ENCODE measurements at regions not wholly inside any gene's neighbourhood (a gene's known extent, or its start where the extent isn't known, plus 50 kb on each side); places are given as distances from the start of the nearest gene placed in this dataset.

DNA sequence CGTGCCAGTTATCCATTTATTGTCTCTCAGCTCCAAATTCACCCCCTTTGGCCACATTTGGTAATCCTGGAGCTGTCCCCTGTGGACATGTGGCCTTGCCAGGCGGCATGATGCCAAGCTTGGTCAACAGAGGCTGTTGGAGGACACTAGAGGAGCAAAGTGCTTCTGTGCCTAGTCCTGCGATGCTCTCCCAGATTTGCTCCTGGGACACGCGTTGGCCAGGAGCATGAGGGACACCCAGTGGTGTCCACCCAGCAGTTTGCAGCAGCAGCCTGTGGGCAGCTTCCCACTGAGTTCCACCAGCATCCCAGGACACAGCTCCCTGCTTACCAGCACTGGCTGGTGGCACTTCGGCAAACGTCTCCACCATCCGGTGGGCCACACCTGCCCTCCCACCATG, 55.5 kb upstream of the STEAP1B start:
- Histone ChIP-seq H3K23ac (ENCODE audit: insufficient read length) (no peak overlapping the region), H2AK5ac (ENCODE audit: low read depth, low read length) (peak overlapping the region; percentile 45; the same call in 1 of the 2 replicates), H3K23me2 (ENCODE audit: low read depth, low read length) (no peaks in the 10 kb centered on the region), H3K4me2 (ENCODE audit: insufficient read depth in 1 of 2, low read depth in 2 of 2, low read length in 2 of 2) (no peak overlapping the region), H4K20me1 (replicated peaks in 1 of 2; ENCODE audit: control insufficient read depth in 1 of 2, insufficient read depth in 2 of 2, low read length in 2 of 2) (no peaks in the 10 kb centered on the region), H4K5ac (ENCODE audit: insufficient read length, low read depth, low read length) (no peak overlapping the region), H3K4ac (replicated peaks; ENCODE audit: insufficient read length, low read depth, low read length) (no peak overlapping the region), H4K91ac (replicated peaks; ENCODE audit: insufficient read length, low read length) (no peak overlapping the region), H2BK5ac (ENCODE audit: low read depth, low read length) (peak overlapping the region; percentile 36; the same call in 1 of the 2 replicates), H3K4me3 (ENCODE audit: extremely low read depth in 1 of 4, insufficient read depth in 2 of 4, low read depth in 3 of 4, low read length in 4 of 4) (no peak overlapping the region), H3K27me3 (replicated peaks in 1 of 4; ENCODE audit: control insufficient read depth in 3 of 4, extremely low read depth in 1 of 4, insufficient read depth in 3 of 4, low read length in 3 of 4) (no peaks in the 10 kb centered on the region), H3K4me1 (replicated peaks in 1 of 4; ENCODE audit: control insufficient read depth in 3 of 4, insufficient read depth in 4 of 4, low read length in 3 of 4) (peaks cover 0 to 11% (median under 1%) of the 10 kb centered on the region in 4 experiments; a peak in 4 of 7 replicates), H2AFZ (ENCODE audit: low read length) (no peak overlapping the region), H2BK15ac (ENCODE audit: low read length) (peak overlapping the region; percentile 63; the same call in 1 of the 2 replicates), H3K14ac (ENCODE audit: insufficient read length) (no peak overlapping the region), H3K79me1 (ENCODE audit: low read depth, low read length) (no peaks in the 10 kb centered on the region), H2BK120ac (replicated peaks; ENCODE audit: low read depth, low read length) (no peak overlapping the region), H3K27ac (ENCODE audit: low read depth, low read length) (no peak overlapping the region), H4K8ac (ENCODE audit: extremely low read depth, insufficient read depth, low read length) (no peak overlapping the region), H3K36me3 (ENCODE audit: control insufficient read depth in 2 of 4, insufficient read depth in 4 of 4, low read length in 3 of 4) (no peaks in the 10 kb centered on the region), H2BK20ac (ENCODE audit: low read length) (no peak overlapping the region), H3K18ac (ENCODE audit: extremely low read depth, low read length) (no peak overlapping the region), H3K9ac (replicated peaks in 1 of 4; ENCODE audit: extremely low read depth in 1 of 4, low read depth in 3 of 4, low read length in 3 of 4) (no peak overlapping the region), H3K79me2 (ENCODE audit: control insufficient read depth in 1 of 2, insufficient read depth in 2 of 2, low read length in 2 of 2) (no peaks in the 10 kb centered on the region), H3K56ac (replicated peaks; ENCODE audit: insufficient read length, low read depth, low read length) (no peak overlapping the region), H3K9me3 (ENCODE audit: insufficient read depth in 2 of 2, low read depth in 1 of 2, low read length in 1 of 2) (no peaks in the 10 kb centered on the region), H2BK12ac (ENCODE audit: low read depth, low read length) (peak overlapping the region; percentile 86; the same call in 1 of the 2 replicates)
- FAIRE-seq (no peak), DNase-seq (ENCODE audit: low read depth in 1 of 2, low spot score in 2 of 2) (peak in 1 of 2 experiments; percentile 37)
- 94% methylated on average over 8 of the region's 8 CpGs; no CpG with 5 or more reads in 1 of the 2 experiments for WGBS, 2 experiments (ENCODE audit: extremely low coverage in 1 of 2, insufficient coverage in 1 of 2, insufficient read length in 1 of 2, insufficient replicate concordance in 2 of 2, low coverage in 1 of 2, low lambda C conversion rate in 2 of 2, missing lambda C conversion rate in 1 of 2)
- ChIA-PET POLR2A (ENCODE audit: partially characterized antibody) (no interaction called here), CTCF (ENCODE audit: partially characterized antibody) (interaction anchor here (1.0 to 4.7 kb wide), 8 partner anchors 11 to 500 kb away, joined by 3 to 50 read pairs (median 10); partner anchors contain the start of gene IL6)
- TF ChIP-seq RXRA (IDR thresholded peaks at IDR 0.05; ENCODE audit: insufficient read depth, low read depth, low read length) = no peak
- no peak for TF ChIP-seq RBBP5 (IDR thresholded peaks at IDR 0.05; ENCODE audit: borderline replicate concordance, low read depth, low read length)
- TF ChIP-seq CHD1 (IDR thresholded peaks at IDR 0.05; ENCODE audit: low read depth, low read length) = no peak
- no peak for TF ChIP-seq SUZ12 (IDR thresholded peaks at IDR 0.05; ENCODE audit: low read length)
- no peak for TF ChIP-seq CTBP2 (IDR thresholded peaks at IDR 0.05; ENCODE audit: borderline replicate concordance, insufficient read depth, insufficient read length, low read length)
